ENCODE measurements at regions not wholly inside any gene's neighbourhood (a gene's known extent, or its start where the extent isn't known, plus 50 kb on each side); places are given as distances from the start of the nearest gene placed in this dataset.

DNA sequence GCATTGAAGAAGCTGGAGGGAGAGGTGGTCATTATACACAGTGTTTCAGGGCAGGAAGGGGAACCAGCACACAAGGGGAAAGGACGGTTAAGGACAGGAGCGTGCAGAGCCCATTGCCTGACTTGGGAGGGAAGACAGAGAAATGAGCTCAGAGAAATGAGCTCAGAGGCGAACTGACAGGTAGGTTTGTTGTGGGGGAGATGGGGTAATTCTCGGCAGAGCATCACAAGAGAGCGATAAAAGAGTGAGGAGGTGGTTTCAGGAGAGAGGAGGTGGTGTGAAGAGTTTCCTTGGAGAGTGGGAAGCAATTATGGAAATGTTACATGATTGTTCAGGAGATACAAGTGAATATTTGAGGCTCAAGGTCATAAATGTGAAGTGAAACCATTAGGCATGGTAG lies 61.0 kb downstream of the MRGPRX1 start:
- DNase-seq: no peak

DNA sequence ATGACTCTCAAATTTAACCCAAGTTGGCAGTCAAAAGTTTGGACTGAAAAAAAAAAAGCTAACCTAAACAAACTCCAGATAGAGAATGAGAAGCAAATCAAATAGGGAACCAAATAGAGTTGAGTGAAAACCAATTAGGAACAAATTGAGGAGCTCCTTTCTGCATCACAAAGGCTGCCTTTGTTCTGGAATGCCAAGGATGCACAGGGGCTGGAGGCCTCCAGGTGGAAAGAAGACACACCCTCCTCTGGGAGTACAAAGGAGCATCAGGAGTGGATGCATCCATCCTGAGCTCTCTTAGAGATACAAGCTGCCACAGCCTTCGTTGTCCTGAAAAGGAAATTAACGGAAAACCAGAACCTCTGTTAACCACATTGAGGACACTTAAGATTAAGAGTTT lies 73.3 kb downstream of the MRGPRX1 start:
- no peak for DNase-seq

DNA sequence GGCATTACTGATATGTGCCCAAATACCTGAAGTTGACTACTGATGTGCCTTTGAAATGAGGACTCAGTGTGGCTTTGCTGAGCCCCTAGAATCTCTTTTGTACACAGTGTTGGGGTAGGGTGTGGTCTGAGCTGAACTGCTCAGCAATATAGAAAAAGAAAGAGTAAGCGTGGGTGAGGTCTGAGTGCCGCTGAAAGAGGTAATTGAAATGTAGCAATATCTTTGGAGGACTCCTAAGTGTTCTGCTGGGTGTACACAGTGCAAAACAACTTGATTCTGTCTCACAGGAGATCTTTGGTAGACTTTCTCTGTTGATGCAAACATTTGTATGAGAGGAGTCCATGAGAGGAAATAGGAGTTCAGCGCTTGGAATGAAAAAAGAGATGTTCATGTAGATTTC lies 73.7 kb upstream of the PTPN5 start:
- no peak for DNase-seq

DNA sequence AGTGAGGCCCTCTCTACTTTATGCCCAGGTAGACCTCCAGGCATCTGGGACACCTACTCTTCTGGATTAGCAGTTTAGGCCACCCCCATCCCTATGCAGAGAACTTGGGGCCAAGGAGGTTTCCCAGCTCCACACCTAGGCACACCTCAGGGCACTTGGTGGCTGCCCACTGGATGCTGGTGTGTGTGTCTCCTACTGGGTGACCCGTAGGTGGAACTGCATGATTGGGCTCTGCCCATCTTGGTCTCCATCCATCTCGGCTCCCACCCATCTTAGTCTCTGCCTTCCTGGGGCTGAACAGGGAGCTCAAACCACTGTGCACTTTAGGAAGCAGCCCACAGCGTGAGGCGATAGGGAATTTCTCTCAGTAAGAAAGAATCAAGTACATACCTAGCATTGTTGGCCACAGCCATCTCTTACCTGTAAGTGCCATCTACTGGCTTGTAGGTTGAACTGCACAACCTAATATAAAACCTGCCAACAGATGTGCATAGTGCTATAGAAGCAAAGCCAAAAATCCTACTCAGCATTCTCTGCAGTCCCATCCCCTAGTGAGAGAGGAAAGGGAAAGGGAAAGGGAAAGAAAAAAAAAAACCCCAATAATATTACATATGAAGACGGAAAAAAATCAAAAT lies 61.6 kb upstream of the PTPN5 start:
- no peak for DNase-seq

DNA sequence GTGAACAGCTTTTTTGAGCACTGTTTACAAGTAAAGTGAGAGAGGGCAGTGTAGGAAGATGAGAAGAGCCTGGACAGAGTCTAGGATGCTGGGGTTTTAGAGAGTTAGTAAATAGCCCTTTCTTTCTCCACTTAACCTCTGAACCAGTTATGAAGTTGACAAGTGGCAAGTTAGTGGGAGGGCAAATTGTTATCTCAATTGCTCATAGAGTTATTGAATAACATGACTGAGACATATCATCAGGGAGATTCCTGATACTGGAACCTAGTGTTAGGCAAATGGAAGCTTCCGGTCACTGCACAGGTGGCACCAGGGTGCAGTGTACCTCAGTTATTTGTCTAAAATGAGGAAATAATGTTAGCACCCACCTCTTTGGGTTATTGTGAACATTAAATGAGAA lies 57.8 kb upstream of the PTPN5 start:
- no peak for DNase-seq

DNA sequence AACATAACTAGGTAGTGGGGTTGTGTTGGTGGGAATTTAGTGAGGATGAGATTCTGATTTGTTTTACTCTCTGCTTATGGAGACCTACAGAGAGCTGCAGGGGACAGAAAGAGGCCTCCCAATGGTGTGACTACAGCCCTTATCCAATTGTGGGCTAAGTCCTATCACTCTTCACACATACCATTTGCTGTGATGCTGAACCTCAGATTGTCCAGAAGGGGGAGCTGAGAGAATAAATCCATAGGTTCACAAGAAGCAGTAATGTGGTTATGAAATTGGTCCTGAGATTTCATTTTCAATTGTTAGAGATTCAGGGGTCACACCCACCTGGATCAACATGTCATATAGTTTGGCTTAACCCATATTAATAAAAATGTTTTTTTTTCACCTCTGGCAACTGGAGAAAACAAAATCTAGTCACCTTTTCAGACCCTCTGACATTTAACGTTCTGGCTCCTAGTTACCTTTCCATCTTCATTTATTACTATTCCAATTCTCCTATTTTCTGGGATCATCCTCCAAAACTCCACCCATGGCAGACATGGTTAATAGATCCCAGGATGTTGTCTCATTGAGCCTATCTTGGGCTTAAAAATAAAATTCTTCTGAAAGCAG lies 53.3 kb upstream of the PTPN5 start:
- DNase-seq: peak; percentile 11

Measured in CD4-positive, alpha-beta T cell treated with Interleukin-4 for 4 hours (primary cell).